GM12891 (cell line): ENCODE measurements at regions not wholly inside any gene's neighbourhood (a gene's known extent, or its start where the extent isn't known, plus 50 kb on each side); places are given as distances from the start of the nearest gene placed in this dataset.

Experiments used
- PAX5 ChIP-seq: IDR thresholded peaks from 2 replicates; pipeline ENCODE4 v1.6.1; 2011; ENCODE audit warnings: low read length, moderate library complexity, mild to moderate bottlenecking; ENCODE audit not compliant: insufficient read depth, severe bottlenecking
- POLR2A ChIP-seq: IDR thresholded peaks from 2 replicates; pipeline ENCODE4 v1.6.1; 2011; ENCODE audit warnings: low read depth, low read length, control low read depth
- POLR2AphosphoS5 ChIP-seq: IDR thresholded peaks from 2 replicates; pipeline ENCODE4 v1.6.1; 2011; ENCODE audit warnings: low read depth, low read length, control low read depth
- TAF1 ChIP-seq: IDR thresholded peaks from 2 replicates; pipeline ENCODE4 v1.6.1; 2011; ENCODE audit warnings: low read depth, low read length, control low read depth

- TF ChIP-seq POLR2A (no peak), POLR2AphosphoS5 (no peak), PAX5 (no peak), TAF1 (no peak)
Measured at GRCh38 chr11:8809241-8809938, 101.6 kb upstream of the AKIP1 start.
